ENCODE measurements at regions not wholly inside any gene's neighbourhood (a gene's known extent, or its start where the extent isn't known, plus 50 kb on each side); places are given as distances from the start of the nearest gene placed in this dataset.

GRCh38 chr18:78704971-78705461 lies 274.6 kb upstream of the SALL3 start:
- Histone ChIP-seq H3K4me3 (replicated peaks in 1 of 4; ENCODE audit: control extremely low read depth in 1 of 4, insufficient read depth in 1 of 4, low read depth in 3 of 4, low read length in 4 of 4) (no peak overlapping the region), H3K4me1 (ENCODE audit: control insufficient read depth, extremely low read depth, insufficient read depth, low read length) (no peaks in the 10 kb centered on the region), H3K4me2 (ENCODE audit: extremely low read depth, insufficient read depth, low read length) (no peak overlapping the region), H4K20me1 (ENCODE audit: control insufficient read depth, extremely low read depth, insufficient read depth, low read length) (no peaks in the 10 kb centered on the region), H2AFZ (ENCODE audit: low read length) (no peak overlapping the region), H3K27ac (ENCODE audit: insufficient read depth, low read length) (no peak overlapping the region), H3K27me3 (ENCODE audit: control insufficient read depth, insufficient read depth, low read length) (no peaks in the 10 kb centered on the region), H3K9ac (ENCODE audit: insufficient read depth, low read length) (no peak overlapping the region), H3K36me3 (ENCODE audit: control insufficient read depth, insufficient read depth, low read length) (no peaks in the 10 kb centered on the region), H3K79me2 (ENCODE audit: control insufficient read depth, insufficient read depth, low read length) (no peaks in the 10 kb centered on the region), H3K9me3 (ENCODE audit: control insufficient read depth, insufficient read depth, low read depth, low read length) (no peaks in the 10 kb centered on the region)
- no peak for DNase-seq (ENCODE audit: low read depth in 2 of 2)
- TF ChIP-seq CTCF (conservative IDR thresholded peaks at IDR 0.05 in 1 of 2, IDR thresholded peaks at IDR 0.05 in 1 of 2; ENCODE audit: low read depth in 1 of 2, low read length in 2 of 2) (no peak), EZH2 (IDR thresholded peaks at IDR 0.05; ENCODE audit: low read length, missing control alignments) (no peak)

GRCh38 chr18:78709261-78709809 lies 270.3 kb upstream of the SALL3 start:
- no peak overlapping the region for H3K9ac ChIP-seq (ENCODE audit: insufficient read depth, low read length)

GRCh38 chr18:78711316-78711715 lies 268.3 kb upstream of the SALL3 start:
- Histone ChIP-seq H3K9ac (ENCODE audit: insufficient read depth, low read length) (no peak overlapping the region), H3K27ac (ENCODE audit: insufficient read depth, low read length) (no peak overlapping the region), H3K9me3 (ENCODE audit: control insufficient read depth, insufficient read depth, low read depth, low read length) (no peaks in the 10 kb centered on the region), H4K20me1 (ENCODE audit: control insufficient read depth, extremely low read depth, insufficient read depth, low read length) (no peaks in the 10 kb centered on the region), H3K27me3 (ENCODE audit: control insufficient read depth, insufficient read depth, low read length) (no peaks in the 10 kb centered on the region), H3K36me3 (ENCODE audit: control insufficient read depth, insufficient read depth, low read length) (no peaks in the 10 kb centered on the region), H3K4me2 (ENCODE audit: extremely low read depth, insufficient read depth, low read length) (no peak overlapping the region), H3K79me2 (ENCODE audit: control insufficient read depth, insufficient read depth, low read length) (no peaks in the 10 kb centered on the region), H3K4me3 (replicated peaks in 1 of 4; ENCODE audit: control extremely low read depth in 1 of 4, insufficient read depth in 1 of 4, low read depth in 3 of 4, low read length in 4 of 4) (no peak overlapping the region), H2AFZ (ENCODE audit: low read length) (no peak overlapping the region), H3K4me1 (ENCODE audit: control insufficient read depth, extremely low read depth, insufficient read depth, low read length) (no peaks in the 10 kb centered on the region)
- TF ChIP-seq EZH2 (IDR thresholded peaks at IDR 0.05; ENCODE audit: low read length, missing control alignments), result no peak
- no peak for TF ChIP-seq CTCF (conservative IDR thresholded peaks at IDR 0.05 in 1 of 2, IDR thresholded peaks at IDR 0.05 in 1 of 2; ENCODE audit: low read depth in 1 of 2, low read length in 2 of 2)
- DNase-seq (ENCODE audit: low read depth in 2 of 2), result no peak

More at GRCh38 chr18:78709261-78709809, 270.3 kb upstream of the SALL3 start:
- H3K36me3 ChIP-seq (ENCODE audit: control insufficient read depth, insufficient read depth, low read length), result no peaks in the 10 kb centered on the region
- H3K27ac ChIP-seq (ENCODE audit: insufficient read depth, low read length), result no peak overlapping the region
- H3K9me3 ChIP-seq (ENCODE audit: control insufficient read depth, insufficient read depth, low read depth, low read length), result no peaks in the 10 kb centered on the region
- no peaks in the 10 kb centered on the region for H3K4me1 ChIP-seq (ENCODE audit: control insufficient read depth, extremely low read depth, insufficient read depth, low read length)
- H4K20me1 ChIP-seq (ENCODE audit: control insufficient read depth, extremely low read depth, insufficient read depth, low read length), result no peaks in the 10 kb centered on the region
- H3K4me2 ChIP-seq (ENCODE audit: extremely low read depth, insufficient read depth, low read length), result no peak overlapping the region
- H3K79me2 ChIP-seq (ENCODE audit: control insufficient read depth, insufficient read depth, low read length), result no peaks in the 10 kb centered on the region
- no peak for DNase-seq (ENCODE audit: low read depth in 2 of 2)
- no peaks in the 10 kb centered on the region for H3K27me3 ChIP-seq (ENCODE audit: control insufficient read depth, insufficient read depth, low read length)
- TF ChIP-seq CTCF (conservative IDR thresholded peaks at IDR 0.05 in 1 of 2, IDR thresholded peaks at IDR 0.05 in 1 of 2; ENCODE audit: low read depth in 1 of 2, low read length in 2 of 2) (no peak), EZH2 (IDR thresholded peaks at IDR 0.05; ENCODE audit: low read length, missing control alignments) (no peak)
- no peak overlapping the region for H3K4me3 ChIP-seq (replicated peaks in 1 of 4; ENCODE audit: control extremely low read depth in 1 of 4, insufficient read depth in 1 of 4, low read depth in 3 of 4, low read length in 4 of 4)
- H2AFZ ChIP-seq (ENCODE audit: low read length), result no peak overlapping the region

Measured in fibroblast of lung (primary cell).